ENCODE measurements at regions not wholly inside any gene's neighbourhood (a gene's known extent, or its start where the extent isn't known, plus 50 kb on each side); places are given as distances from the start of the nearest gene placed in this dataset.
"Not testable (repeated sequence)": the region's sequence is repeated elsewhere in the genome, so short reads cannot be mapped to it uniquely, and the experiment has no call there.

DNA sequence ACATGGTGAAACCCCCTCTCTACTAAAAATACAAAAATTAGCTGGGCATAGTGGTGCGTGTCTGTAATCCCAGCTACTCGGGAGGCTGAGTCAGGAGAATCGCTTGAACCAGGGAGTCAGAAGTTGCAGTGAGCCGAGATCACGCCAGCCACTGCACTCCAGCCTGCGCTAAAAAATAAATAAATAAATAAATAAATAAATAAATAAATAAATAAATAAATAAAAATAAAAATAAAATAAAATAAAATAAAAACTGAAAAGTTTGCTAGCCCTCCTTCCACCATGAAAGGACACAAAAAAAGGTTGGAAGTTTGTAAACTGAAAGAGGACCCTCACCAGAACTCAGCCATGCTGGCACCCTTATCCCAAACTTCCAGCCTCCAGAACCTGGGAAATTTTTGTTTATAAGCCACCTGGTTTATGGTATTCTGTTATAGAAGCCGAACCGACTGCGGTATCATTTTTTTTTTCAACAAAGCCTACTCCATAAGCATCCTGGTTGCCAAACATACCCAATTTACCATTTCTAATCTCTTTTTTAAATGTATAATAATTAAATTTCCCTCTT lies 448.2 kb downstream of the SEMA3D start:
- no peak overlapping the region for H3K27ac ChIP-seq
- no peak overlapping the region for H3K4me3 ChIP-seq
- no peak for DNase-seq (ENCODE audit: low spot score)
- TF ChIP-seq, protein P1, sequence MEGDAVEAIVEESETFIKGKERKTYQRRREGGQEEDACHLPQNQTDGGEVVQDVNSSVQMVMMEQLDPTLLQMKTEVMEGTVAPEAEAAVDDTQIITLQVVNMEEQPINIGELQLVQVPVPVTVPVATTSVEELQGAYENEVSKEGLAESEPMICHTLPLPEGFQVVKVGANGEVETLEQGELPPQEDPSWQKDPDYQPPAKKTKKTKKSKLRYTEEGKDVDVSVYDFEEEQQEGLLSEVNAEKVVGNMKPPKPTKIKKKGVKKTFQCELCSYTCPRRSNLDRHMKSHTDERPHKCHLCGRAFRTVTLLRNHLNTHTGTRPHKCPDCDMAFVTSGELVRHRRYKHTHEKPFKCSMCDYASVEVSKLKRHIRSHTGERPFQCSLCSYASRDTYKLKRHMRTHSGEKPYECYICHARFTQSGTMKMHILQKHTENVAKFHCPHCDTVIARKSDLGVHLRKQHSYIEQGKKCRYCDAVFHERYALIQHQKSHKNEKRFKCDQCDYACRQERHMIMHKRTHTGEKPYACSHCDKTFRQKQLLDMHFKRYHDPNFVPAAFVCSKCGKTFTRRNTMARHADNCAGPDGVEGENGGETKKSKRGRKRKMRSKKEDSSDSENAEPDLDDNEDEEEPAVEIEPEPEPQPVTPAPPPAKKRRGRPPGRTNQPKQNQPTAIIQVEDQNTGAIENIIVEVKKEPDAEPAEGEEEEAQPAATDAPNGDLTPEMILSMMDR (IDR thresholded peaks at IDR 0.05), result no peak

DNA sequence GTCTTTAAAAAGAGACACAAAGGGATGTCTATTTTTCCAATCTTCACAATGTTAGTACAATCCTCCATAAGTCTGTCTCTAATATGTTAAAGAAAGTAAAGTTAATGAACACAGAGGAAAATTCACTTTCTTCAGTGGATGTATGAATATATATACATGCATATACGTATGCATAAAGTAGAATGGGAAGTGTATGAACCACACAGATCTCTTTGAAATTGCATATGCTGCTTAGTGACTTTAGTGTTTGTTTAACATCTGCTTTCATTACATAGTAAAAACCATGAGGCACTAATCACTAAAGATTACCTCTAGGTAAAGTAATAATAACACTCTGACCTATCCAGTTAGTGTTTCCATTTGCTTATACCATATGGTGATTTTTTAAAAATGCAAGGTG lies 451.2 kb downstream of the SEMA3D start:
- no peak for DNase-seq (ENCODE audit: low spot score)
- no peak overlapping the region for H3K27ac ChIP-seq
- no peak overlapping the region for H3K4me3 ChIP-seq
- TF ChIP-seq, protein P1 (IDR thresholded peaks at IDR 0.05), result no peak

DNA sequence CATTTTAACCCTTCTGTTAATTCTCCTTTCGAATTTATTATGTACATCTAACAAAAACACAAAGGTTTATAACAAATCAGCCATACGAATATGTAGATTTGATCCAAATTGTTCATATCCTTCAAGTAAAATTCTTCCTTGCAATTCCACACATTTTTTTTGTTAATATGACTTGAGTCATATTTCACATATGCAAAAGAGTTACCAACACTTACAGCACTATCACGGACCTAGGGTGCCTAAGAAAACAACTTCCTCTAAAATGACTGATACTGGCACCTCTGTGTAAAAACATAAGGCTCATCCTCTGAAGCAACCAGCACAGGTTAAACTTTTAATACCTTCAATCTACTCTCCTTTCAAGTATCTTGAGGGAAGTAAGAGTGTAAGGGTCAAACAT lies 451.8 kb downstream of the SEMA3D start:
- no peak overlapping the region for H3K27ac ChIP-seq
- H3K4me3 ChIP-seq, result no peak overlapping the region
- TF ChIP-seq, protein P1 (IDR thresholded peaks at IDR 0.05), result no peak
- no peak for DNase-seq (ENCODE audit: low spot score)

DNA sequence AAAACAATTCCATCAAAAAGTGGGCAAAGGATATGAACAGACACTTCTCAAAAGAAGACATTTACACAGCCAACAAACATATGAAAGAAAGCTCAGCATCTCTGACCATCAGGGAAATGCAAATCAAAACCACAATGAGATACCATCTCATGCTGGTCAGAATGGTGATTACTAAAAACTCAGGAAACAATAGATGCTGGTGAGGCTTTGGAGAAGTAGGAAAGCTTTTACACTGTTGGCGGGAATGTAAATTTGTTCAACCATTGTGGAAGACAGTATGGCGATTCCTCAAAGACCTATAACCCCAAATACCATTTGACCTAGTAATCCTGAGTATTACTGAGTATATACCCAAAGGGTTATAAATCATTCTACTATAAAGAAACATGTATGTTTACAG lies 452.9 kb downstream of the SEMA3D start:
- H3K27ac ChIP-seq; DNase-seq (ENCODE audit: low spot score); H3K4me3 ChIP-seq: not testable (repeated sequence)

DNA sequence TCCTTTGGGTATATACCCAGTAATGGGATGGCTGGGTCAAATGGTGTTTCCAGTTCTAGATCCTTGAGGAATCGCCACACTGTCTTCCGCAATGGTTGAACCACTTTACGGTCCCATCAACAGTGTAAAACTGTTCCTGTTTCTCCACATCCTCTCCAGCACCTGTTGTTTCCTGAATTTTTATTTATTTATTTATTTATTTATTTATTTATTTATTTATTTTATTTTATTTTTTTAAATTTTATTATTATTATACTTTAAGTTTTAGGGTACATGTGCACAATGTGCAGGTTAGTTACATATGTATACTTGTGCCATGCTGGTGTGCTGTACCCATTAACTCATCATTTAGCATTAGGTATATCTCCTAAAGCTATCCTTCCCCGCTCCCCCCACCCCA lies 456.0 kb downstream of the SEMA3D start:
- DNase-seq (ENCODE audit: low spot score); H3K4me3 ChIP-seq; H3K27ac ChIP-seq: not testable (repeated sequence)

DNA sequence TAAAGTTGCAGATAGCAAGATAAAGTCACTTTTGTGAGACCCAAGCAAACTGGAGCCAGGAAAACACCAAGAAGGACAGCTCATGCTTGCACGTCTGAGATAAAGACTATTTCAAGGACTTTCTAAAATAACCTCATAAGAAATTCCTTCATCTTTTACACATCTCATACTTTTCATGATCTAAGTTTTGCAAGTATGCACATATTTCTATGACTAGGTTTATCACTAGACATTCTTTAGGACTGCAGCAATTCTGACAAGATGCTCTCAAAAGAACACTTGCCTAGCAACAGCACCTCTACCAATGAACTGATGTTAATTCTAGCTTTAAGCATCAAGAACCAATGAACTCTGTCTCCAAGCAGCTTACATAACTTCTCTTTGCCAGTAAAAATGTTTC lies 457.6 kb downstream of the SEMA3D start:
- Histone ChIP-seq H3K4me3 (no peak overlapping the region), H3K27ac (no peak overlapping the region)
- TF ChIP-seq, protein P1 (IDR thresholded peaks at IDR 0.05), result no peak
- no peak for DNase-seq (ENCODE audit: low spot score)

DNA sequence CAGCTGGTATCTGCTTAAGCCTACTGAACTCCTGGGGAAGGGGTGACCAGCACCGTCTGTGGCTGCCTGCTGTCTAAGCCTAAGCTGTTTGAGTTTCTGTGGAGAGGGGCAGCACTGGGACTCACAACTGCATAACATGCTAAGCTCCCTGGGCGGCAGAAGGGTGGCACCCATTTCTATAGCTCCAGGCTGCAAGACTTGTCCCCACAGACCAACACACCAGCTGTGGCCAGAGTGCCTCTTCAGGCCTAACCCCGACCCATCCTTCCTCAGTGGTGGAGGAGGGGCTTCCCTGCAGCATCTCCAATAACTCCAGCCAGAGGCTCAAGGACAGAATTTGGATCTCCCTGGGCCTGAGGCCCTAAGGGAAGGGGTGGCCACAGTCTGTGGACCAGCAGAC lies 464.1 kb downstream of the SEMA3D start:
- no peak overlapping the region for H3K27ac ChIP-seq

DNA sequence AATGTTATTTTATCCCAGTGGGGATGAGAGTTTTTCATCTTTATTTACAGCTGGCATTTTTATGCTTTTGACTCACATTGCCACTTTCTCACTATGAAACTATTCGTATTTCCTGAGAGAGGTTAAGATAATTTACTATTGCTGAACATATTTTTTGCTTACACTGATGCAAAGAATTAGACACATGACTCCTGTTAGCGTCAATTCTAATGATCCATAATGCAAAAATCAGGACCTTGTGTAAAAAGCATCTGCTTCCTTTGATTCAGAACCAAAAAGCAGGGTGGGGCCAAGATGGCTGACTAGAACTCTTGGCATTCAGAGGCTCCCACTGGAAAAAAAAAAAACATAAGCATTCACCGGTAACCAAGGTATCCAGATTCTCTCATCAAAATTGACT lies 464.8 kb downstream of the SEMA3D start:
- DNase-seq (ENCODE audit: low spot score), result no peak
- TF ChIP-seq, protein P1 (IDR thresholded peaks at IDR 0.05), result no peak
- Histone ChIP-seq H3K27ac (no peak overlapping the region), H3K4me3 (no peak overlapping the region)

More for the DNA sequence above, 464.1 kb downstream of the SEMA3D start:
- TF ChIP-seq, protein P1 (IDR thresholded peaks at IDR 0.05), result no peak
- no peak for DNase-seq (ENCODE audit: low spot score)
- H3K4me3 ChIP-seq, result no peak overlapping the region
